Activated CD4-positive, CD25-positive, alpha-beta regulatory T cell treated with anti-CD3 and anti-CD28 coated beads, Interleukin-2, amount 50 U/mL, for 16 hours (primary cell): ENCODE measurements at regions not wholly inside any gene's neighbourhood (a gene's known extent, or its start where the extent isn't known, plus 50 kb on each side); places are given as distances from the start of the nearest gene placed in this dataset.
"Not testable (repeated sequence)": the region's sequence is repeated elsewhere in the genome, so short reads cannot be mapped to it uniquely, and the experiment has no call there.

Experiments used
- DNase-seq: peaks from one replicate; pipeline ENCODE4 v3.0.0-alpha.2; 2020; ENCODE audit warnings: low read depth, low spot score

GRCh38 chr1:244156617-244157016 lies 105.5 kb downstream of the ZBTB18 start:
- DNase-seq, result not testable (repeated sequence)

- DNase-seq, result no peak
Measured at GRCh38 chr1:244157731-244158438, 106.8 kb downstream of the ZBTB18 start.

GRCh38 chr1:244159646-244160045 lies 108.6 kb downstream of the ZBTB18 start:
- no peak for DNase-seq

GRCh38 chr1:244160455-244161235 lies 109.6 kb downstream of the ZBTB18 start:
- DNase-seq, result no peak

GRCh38 chr1:244161236-244161510 lies 110.1 kb downstream of the ZBTB18 start:
- DNase-seq, result no peak

GRCh38 chr1:244162786-244163530 lies 111.9 kb downstream of the ZBTB18 start:
- no peak for DNase-seq

GRCh38 chr1:244163861-244164510 lies 112.9 kb downstream of the ZBTB18 start:
- DNase-seq, result no peak

GRCh38 chr1:244164511-244164890 lies 113.4 kb downstream of the ZBTB18 start:
- no peak for DNase-seq

GRCh38 chr1:244165021-244165420 lies 113.9 kb downstream of the ZBTB18 start:
- DNase-seq, result no peak

- no peak for DNase-seq
Measured at GRCh38 chr1:244165701-244166100, 114.6 kb downstream of the ZBTB18 start.

- DNase-seq, result no peak
Measured at GRCh38 chr1:244171241-244171985, 120.3 kb downstream of the ZBTB18 start.

GRCh38 chr1:244173240-244173639 lies 122.2 kb downstream of the ZBTB18 start:
- no peak for DNase-seq

GRCh38 chr1:244173769-244174168 lies 122.7 kb downstream of the ZBTB18 start:
- DNase-seq, result no peak

- no peak for DNase-seq
Measured at GRCh38 chr1:244174922-244175521, 123.9 kb downstream of the ZBTB18 start.

- no peak for DNase-seq
Measured at GRCh38 chr1:244176201-244176600, 125.1 kb downstream of the ZBTB18 start.

GRCh38 chr1:244180256-244180655 lies 129.2 kb downstream of the ZBTB18 start:
- DNase-seq, result no peak

GRCh38 chr1:244181867-244182266 lies 130.8 kb downstream of the ZBTB18 start:
- no peak for DNase-seq

GRCh38 chr1:244183037-244183436 lies 132.0 kb downstream of the ZBTB18 start:
- no peak for DNase-seq

GRCh38 chr1:244186372-244186771 lies 135.3 kb downstream of the ZBTB18 start:
- DNase-seq, result no peak

- no peak for DNase-seq
Measured at GRCh38 chr1:244187310-244187709, 136.2 kb downstream of the ZBTB18 start.

GRCh38 chr1:244191581-244191980 lies 140.5 kb downstream of the ZBTB18 start:
- no peak for DNase-seq
